WTC11 (cell line): ENCODE measurements at regions not wholly inside any gene's neighbourhood (a gene's known extent, or its start where the extent isn't known, plus 50 kb on each side); places are given as distances from the start of the nearest gene placed in this dataset.

Experiments
- ATAC-seq: fragments of 200-7000 bp; cut with Tn5 transposase; 2 replicates; pipeline ENCODE4 v1.10.0; 2021; ENCODE audit warnings: mild to moderate bottlenecking, moderate library complexity
- CTCF ChIA-PET: fragments of 300-600 bp; sonication (Branson Sonifier 250); formaldehyde crosslinking; loops from one replicate; lab custom pipeline; 2021; ENCODE audit warnings: antibody characterized with exemption; lab: Charles Lee
- POLR2A ChIA-PET: fragments of 350-600 bp; sonication (Branson Sonifier 250); formaldehyde crosslinking; loops from one replicate; lab custom pipeline; 2021; ENCODE audit warnings: antibody characterized with exemption; lab: Charles Lee
- DNase-seq: peaks from one replicate; pipeline ENCODE4 v3.0.0; 2021; ENCODE audit warnings: low spot score
- H3K27ac Mint-ChIP-seq: 2 replicates; pipeline ENCODE4 v1.8.0; 2021; ENCODE audit warnings: mixed read lengths
- H3K27me3 Mint-ChIP-seq: 2 replicates; pipeline ENCODE4 v1.8.0; 2021; ENCODE audit warnings: low read depth, mild to moderate bottlenecking, moderate library complexity, mixed read lengths
- H3K36me3 Mint-ChIP-seq: 2 replicates; pipeline ENCODE4 v1.8.0; 2021; ENCODE audit warnings: mixed read lengths
- H3K4me1 Mint-ChIP-seq: 2 replicates; pipeline ENCODE4 v1.8.0; 2022; ENCODE audit warnings: mixed read lengths
- H3K4me3 Mint-ChIP-seq: 2 replicates; pipeline ENCODE4 v1.8.0; 2021; ENCODE audit warnings: mild to moderate bottlenecking, moderate library complexity, mixed read lengths
- H3K9me3 Mint-ChIP-seq: 2 replicates; pipeline ENCODE4 v1.8.0; 2021; ENCODE audit warnings: mixed read lengths
- AR ChIP-seq: fragments of 250-450 bp; sonication (Bioruptor Pico); IDR thresholded peaks from 2 replicates; pipeline ENCODE4 v1.9.0; 2021; ENCODE audit warnings: mild to moderate bottlenecking
- ATF2 ChIP-seq: sonication (generic); formaldehyde crosslinking; IDR thresholded peaks from 2 replicates; pipeline ENCODE4 v1.8.1; 2022; ENCODE audit warnings: low read depth, missing genetic modification reagents, borderline replicate concordance
- CTCF ChIP-seq: fragments of 200-600 bp; IDR thresholded peaks from 2 replicates; pipeline ENCODE4 v1.8.0; 2022; ENCODE audit warnings: antibody characterized with exemption
- FOXP1 ChIP-seq: sonication (generic); formaldehyde crosslinking; IDR thresholded peaks from 2 replicates; pipeline ENCODE4 v1.8.0; 2022; ENCODE audit warnings: missing genetic modification reagents, mild to moderate bottlenecking, moderate library complexity, borderline replicate concordance
- FOXP4 ChIP-seq: sonication (generic); formaldehyde crosslinking; IDR thresholded peaks from 2 replicates; pipeline ENCODE4 v1.8.0; 2022; ENCODE audit warnings: mild to moderate bottlenecking, missing genetic modification reagents
- HMGA2 ChIP-seq: fragments of 250-450 bp; sonication (Bioruptor Pico); IDR thresholded peaks from 2 replicates; pipeline ENCODE4 v1.4.0; 2021; ENCODE audit warnings: mild to moderate bottlenecking, moderate library complexity
- JUN ChIP-seq: sonication (generic); formaldehyde crosslinking; IDR thresholded peaks from 2 replicates; pipeline ENCODE4 v1.8.0; 2023; ENCODE audit warnings: mild to moderate bottlenecking, missing genetic modification reagents
- NFATC4 ChIP-seq: fragments of 250-450 bp; sonication (Bioruptor Pico); IDR thresholded peaks from 2 replicates; pipeline ENCODE4 v1.9.0; 2021; ENCODE audit warnings: mild to moderate bottlenecking
- NFYB ChIP-seq: sonication (generic); formaldehyde crosslinking; conservative IDR thresholded peaks from 2 replicates; pipeline ENCODE4 v1.8.0; 2022; ENCODE audit warnings: low read depth, missing genetic modification reagents
- OVOL2 ChIP-seq: fragments of 250-450 bp; sonication (Bioruptor Pico); IDR thresholded peaks from 2 replicates; pipeline ENCODE4 v1.9.0; 2021; ENCODE audit warnings: mild to moderate bottlenecking, borderline replicate concordance
- RELA ChIP-seq: sonication (generic); formaldehyde crosslinking; IDR thresholded peaks from 2 replicates; pipeline ENCODE4 v1.8.1; 2022; ENCODE audit warnings: missing genetic modification reagents, mild to moderate bottlenecking, borderline replicate concordance
- RORB ChIP-seq: fragments of 250-450 bp; sonication (Bioruptor Pico); IDR thresholded peaks from 2 replicates; pipeline ENCODE4 v1.9.0; 2021; ENCODE audit warnings: mild to moderate bottlenecking
- TEAD1 ChIP-seq: sonication (generic); formaldehyde crosslinking; IDR thresholded peaks from 2 replicates; pipeline ENCODE4 v1.8.0; 2022; ENCODE audit warnings: mild to moderate bottlenecking, missing genetic modification reagents
- ZBTB21 ChIP-seq: sonication (generic); formaldehyde crosslinking; IDR thresholded peaks from 2 replicates; pipeline ENCODE4 v1.8.1; 2023; ENCODE audit warnings: mild to moderate bottlenecking, missing genetic modification reagents, borderline replicate concordance
- ZNF138 ChIP-seq: sonication (generic); formaldehyde crosslinking; conservative IDR thresholded peaks from 2 replicates; pipeline ENCODE4 v1.8.1; 2022; ENCODE audit warnings: mild to moderate bottlenecking, moderate library complexity, missing genetic modification reagents
- ZNF317 ChIP-seq: sonication (generic); formaldehyde crosslinking; IDR thresholded peaks from 2 replicates; pipeline ENCODE4 v1.8.1; 2023; ENCODE audit warnings: low read depth, mild to moderate bottlenecking, moderate library complexity, missing genetic modification reagents, borderline replicate concordance
- ZNF396 ChIP-seq: fragments of 250-450 bp; sonication (Bioruptor Pico); IDR thresholded peaks from 2 replicates; pipeline ENCODE4 v1.8.0; 2021; ENCODE audit warnings: mild to moderate bottlenecking, moderate library complexity, borderline replicate concordance
- ZNF416 ChIP-seq: fragments of 250-450 bp; sonication (Bioruptor Pico); IDR thresholded peaks from 2 replicates; pipeline ENCODE4 v1.9.0; 2021; ENCODE audit warnings: mild to moderate bottlenecking, inconsistent platforms
- ZNF423 ChIP-seq: fragments of 250-450 bp; sonication (Bioruptor Pico); IDR thresholded peaks from 2 replicates; pipeline ENCODE4 v2.1.2; 2022; ENCODE audit warnings: mild to moderate bottlenecking, moderate library complexity
- ZSCAN18 ChIP-seq: fragments of 250-450 bp; sonication (Bioruptor Pico); IDR thresholded peaks from 2 replicates; pipeline ENCODE4 v2.1.2; 2022; ENCODE audit warnings: mild to moderate bottlenecking, moderate library complexity

- no peaks in the 10 kb centered on the region for H3K36me3 Mint-ChIP-seq
- TF ChIP-seq RELA (CRISPR knock-in tag) (no peak), CTCF (no peak), NFYB (CRISPR knock-in tag) (no peak), OVOL2 (CRISPR knock-in tag) (no peak), JUN (no peak), NFATC4 (no peak), ZSCAN18 (CRISPR knock-in tag) (no peak), FOXP1 (no peak), ZNF138 (CRISPR knock-in tag) (no peak), TEAD1 (CRISPR knock-in tag) (no peak)
- TF ChIP-seq, all 79 proteins: peak for 0
- Mint-ChIP-seq H3K4me3 (no peak overlapping the region), H3K27me3 (no peaks in the 10 kb centered on the region), H3K4me1 (peaks cover 2% of the 10 kb centered on the region; the same call in 1 of the 2 replicates), H3K9me3 (peaks cover 11% of the 10 kb centered on the region), H3K27ac (no peak overlapping the region)
- DNase-seq (no peak), ATAC-seq (no peak; the same call in 1 of the 2 replicates)
- ChIA-PET CTCF (no interaction called here), POLR2A (no interaction called here)
These were observed 194.4 kb upstream of the SEMA3D start for GRCh38 chr7:85381212-85381611.

GRCh38 chr7:85376589-85376988 is 189.7 kb upstream of the SEMA3D start:
- Mint-ChIP-seq H3K36me3 (no peaks in the 10 kb centered on the region), H3K9me3 (peaks cover 11% of the 10 kb centered on the region), H3K27me3 (no peaks in the 10 kb centered on the region), H3K27ac (no peak overlapping the region), H3K4me1 (no peaks in the 10 kb centered on the region), H3K4me3 (no peak overlapping the region)
- TF ChIP-seq ATF2 (no peak), AR (CRISPR knock-in tag) (no peak), RORB (no peak), ZNF423 (no peak), ZSCAN18 (CRISPR knock-in tag) (no peak), HMGA2 (CRISPR knock-in tag) (no peak)
- CTCF ChIA-PET: no interaction called here
- ATAC-seq (no peak), DNase-seq (no peak)
- POLR2A ChIA-PET: no interaction called here

- DNase-seq: no peak
- Mint-ChIP-seq H3K36me3 (0 out of 2 replicates have a peak, but pooled peaks cover 3% of the 10 kb centered on the region), H3K4me1 (peaks cover 5% of the 10 kb centered on the region; the same call in 1 of the 2 replicates), H3K4me3 (no peak overlapping the region), H3K9me3 (peaks cover 18% of the 10 kb centered on the region), H3K27ac (no peak overlapping the region), H3K27me3 (no peaks in the 10 kb centered on the region)
- ATAC-seq: no peak
- CTCF ChIA-PET: no interaction called here
- POLR2A ChIA-PET: no interaction called here
- TF ChIP-seq ZNF416: no peak
- no peak for TF ChIP-seq FOXP4 (CRISPR knock-in tag)
- no peak for TF ChIP-seq ZNF396 (CRISPR knock-in tag)
- no peak for TF ChIP-seq ZNF317 (CRISPR knock-in tag)
- TF ChIP-seq ZBTB21 (CRISPR knock-in tag): no peak
- no peak for TF ChIP-seq CTCF
These were observed 170.1 kb upstream of the SEMA3D start for GRCh38 chr7:85356916-85357315.
